GM21717 (cell line): ENCODE measurements at regions not wholly inside any gene's neighbourhood (a gene's known extent, or its start where the extent isn't known, plus 50 kb on each side); places are given as distances from the start of the nearest gene placed in this dataset.

Experiments used
- ATAC-seq: cut with Tn5 transposase; IDR thresholded peaks from one replicate; pipeline ENCODE4 v1.9.1; 2021; ENCODE audit warnings: mild to moderate bottlenecking, moderate library complexity; ENCODE audit not compliant: unreplicated experiment

GRCh38 chr3:190728574-190729246 is 133.8 kb downstream of the GMNC start:
- no peak for ATAC-seq

GRCh38 chr3:190722181-190722905 is 140.2 kb downstream of the GMNC start:
- no peak for ATAC-seq

GRCh38 chr3:190721330-190721729 is 141.2 kb downstream of the GMNC start:
- ATAC-seq, result peak; percentile 90

GRCh38 chr3:190718671-190719070 is 143.8 kb downstream of the GMNC start:
- no peak for ATAC-seq

GRCh38 chr3:190718097-190718496 is 144.4 kb downstream of the GMNC start:
- ATAC-seq, result no peak

GRCh38 chr3:190716961-190717360 is 145.5 kb downstream of the GMNC start:
- no peak for ATAC-seq

- ATAC-seq, result no peak
Measured at GRCh38 chr3:190716211-190716610, 146.3 kb downstream of the GMNC start.

- ATAC-seq, result no peak
Measured at GRCh38 chr3:190710723-190711122, 151.8 kb downstream of the GMNC start.

GRCh38 chr3:190709351-190709773 is 153.1 kb downstream of the GMNC start:
- no peak for ATAC-seq
